A673 (cell line): ENCODE measurements at regions not wholly inside any gene's neighbourhood (a gene's known extent, or its start where the extent isn't known, plus 50 kb on each side); places are given as distances from the start of the nearest gene placed in this dataset.

Source experiments
- BruUV-seq: library from RNA; stranded (reverse); fragments of 400-500 nt; replicated peaks from 2 replicates; lab custom pipeline; 2021; lab: Mats Ljungman, UMichigan
- CTCF ChIA-PET: fragments of 300-600 bp; sonication (Branson Sonifier 250); formaldehyde crosslinking; loops from one replicate; lab custom pipeline; 2022; ENCODE audit warnings: antibody characterized with exemption; lab: Charles Lee
- POLR2A ChIA-PET: fragments of 300-600 bp; sonication (Branson Sonifier 250); formaldehyde crosslinking; loops from one replicate; lab custom pipeline; 2022; ENCODE audit warnings: antibody characterized with exemption; ENCODE audit not compliant: low non-redundant PET; lab: Charles Lee
- DNase-seq: peaks from one replicate; pipeline ENCODE4 v3.0.0-alpha.2; 2015; ENCODE audit warnings: low spot score
- H3K27ac ChIP-seq: fragments of 200-600 bp; sonication (generic); 2 replicates; pipeline ENCODE4 v1.5.1; 2016; ENCODE audit warnings: mixed run types, low read depth, mild to moderate bottlenecking, mixed read lengths, antibody characterized with exemption, low read length; ENCODE audit not compliant: poor library complexity, severe bottlenecking
- H3K27me3 ChIP-seq: fragments of 200-600 bp; sonication (generic); replicated peaks from 2 replicates; pipeline ENCODE4 v1.6.1; 2017; ENCODE audit warnings: mixed run types, low read depth, mild to moderate bottlenecking, mixed read lengths, antibody characterized with exemption, low read length; ENCODE audit not compliant: insufficient read depth, poor library complexity
- H3K36me3 ChIP-seq: fragments of 200-600 bp; sonication (generic); 2 replicates; pipeline ENCODE4 v1.6.1; 2016; ENCODE audit warnings: mixed run types, mild to moderate bottlenecking, mixed read lengths, antibody characterized with exemption, low read length; ENCODE audit not compliant: insufficient read depth, poor library complexity, severe bottlenecking
- H3K4me1 ChIP-seq: fragments of 200-600 bp; sonication (generic); 2 replicates; pipeline ENCODE4 v1.6.1; 2017; ENCODE audit warnings: mixed run types, mild to moderate bottlenecking, mixed read lengths, antibody characterized with exemption, low read length; ENCODE audit not compliant: insufficient read depth, poor library complexity, severe bottlenecking
- H3K4me3 ChIP-seq: fragments of 200-600 bp; sonication (generic); 2 replicates; pipeline ENCODE4 v1.5.1; 2016; ENCODE audit warnings: low read depth, mixed run types, mild to moderate bottlenecking, mixed read lengths, low read length; ENCODE audit not compliant: poor library complexity, severe bottlenecking
- H3K9me3 ChIP-seq: fragments of 200-600 bp; sonication (generic); 2 replicates; pipeline ENCODE4 v1.6.1; 2016; ENCODE audit warnings: mixed run types, low read depth, mild to moderate bottlenecking, mixed read lengths, antibody characterized with exemption, low read length; ENCODE audit not compliant: poor library complexity, severe bottlenecking
- EZH2 ChIP-seq: fragments of 200-600 bp; sonication (generic); IDR thresholded peaks from 2 replicates; pipeline ENCODE4 v1.6.1; 2017; ENCODE audit warnings: borderline replicate concordance, low read depth, mild to moderate bottlenecking, mixed read lengths, antibody characterized with exemption, low read length; ENCODE audit not compliant: poor library complexity, severe bottlenecking
- intact Hi-C: fragments of 100-400 bp; cut with micrococcal nuclease; formaldehyde crosslinking; loops from one replicate; pipeline ENCODE4 v1.10.0; 2022; ENCODE audit not compliant: unreplicated experiment
- TF ChIP-seq, protein P1 (sequence below): fragments of 300-800, 200-600 bp; sonication (generic); conservative IDR thresholded peaks from 2 replicates; pipeline ENCODE4 v1.5.1; 2017; ENCODE audit warnings: low read depth, mild to moderate bottlenecking, antibody characterized with exemption, low read length, moderate library complexity, mixed read lengths

DNA sequence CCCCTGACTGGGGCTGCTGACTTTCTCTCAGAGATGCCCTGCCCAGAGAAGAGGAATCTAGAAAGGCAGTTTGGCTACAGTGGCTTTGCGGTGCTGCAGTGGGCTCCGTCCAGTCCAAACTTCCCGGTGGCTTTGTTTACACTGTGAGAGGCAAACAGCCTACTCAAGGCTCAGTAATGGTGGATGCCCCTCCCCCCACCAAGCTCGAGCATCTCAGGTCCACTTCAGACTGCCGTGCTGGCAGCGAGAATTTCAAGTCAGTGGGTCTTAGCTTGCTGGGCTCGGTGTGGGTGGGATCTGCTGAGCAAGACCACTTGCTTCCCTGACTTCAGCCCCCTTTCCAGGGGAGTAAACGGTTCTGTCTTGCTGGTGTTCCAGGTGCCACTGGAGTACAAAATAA, 734.5 kb upstream of the LRRN3 start:
- no peaks in the 10 kb centered on the region for H3K9me3 ChIP-seq
- H3K36me3 ChIP-seq: no peaks in the 10 kb centered on the region
- intact Hi-C loops: no loop called here
- H3K27me3 ChIP-seq: no peaks in the 10 kb centered on the region
- DNase-seq: no peak
- H3K4me3 ChIP-seq: no peak overlapping the region
- no TSS peak for BruUV-seq
- ChIA-PET POLR2A (no interaction called here), CTCF (no interaction called here)
- TF ChIP-seq, protein P1, sequence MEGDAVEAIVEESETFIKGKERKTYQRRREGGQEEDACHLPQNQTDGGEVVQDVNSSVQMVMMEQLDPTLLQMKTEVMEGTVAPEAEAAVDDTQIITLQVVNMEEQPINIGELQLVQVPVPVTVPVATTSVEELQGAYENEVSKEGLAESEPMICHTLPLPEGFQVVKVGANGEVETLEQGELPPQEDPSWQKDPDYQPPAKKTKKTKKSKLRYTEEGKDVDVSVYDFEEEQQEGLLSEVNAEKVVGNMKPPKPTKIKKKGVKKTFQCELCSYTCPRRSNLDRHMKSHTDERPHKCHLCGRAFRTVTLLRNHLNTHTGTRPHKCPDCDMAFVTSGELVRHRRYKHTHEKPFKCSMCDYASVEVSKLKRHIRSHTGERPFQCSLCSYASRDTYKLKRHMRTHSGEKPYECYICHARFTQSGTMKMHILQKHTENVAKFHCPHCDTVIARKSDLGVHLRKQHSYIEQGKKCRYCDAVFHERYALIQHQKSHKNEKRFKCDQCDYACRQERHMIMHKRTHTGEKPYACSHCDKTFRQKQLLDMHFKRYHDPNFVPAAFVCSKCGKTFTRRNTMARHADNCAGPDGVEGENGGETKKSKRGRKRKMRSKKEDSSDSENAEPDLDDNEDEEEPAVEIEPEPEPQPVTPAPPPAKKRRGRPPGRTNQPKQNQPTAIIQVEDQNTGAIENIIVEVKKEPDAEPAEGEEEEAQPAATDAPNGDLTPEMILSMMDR: no peak
- no peak for TF ChIP-seq EZH2
- no peak overlapping the region for H3K27ac ChIP-seq
- H3K4me1 ChIP-seq: no peaks in the 10 kb centered on the region

DNA sequence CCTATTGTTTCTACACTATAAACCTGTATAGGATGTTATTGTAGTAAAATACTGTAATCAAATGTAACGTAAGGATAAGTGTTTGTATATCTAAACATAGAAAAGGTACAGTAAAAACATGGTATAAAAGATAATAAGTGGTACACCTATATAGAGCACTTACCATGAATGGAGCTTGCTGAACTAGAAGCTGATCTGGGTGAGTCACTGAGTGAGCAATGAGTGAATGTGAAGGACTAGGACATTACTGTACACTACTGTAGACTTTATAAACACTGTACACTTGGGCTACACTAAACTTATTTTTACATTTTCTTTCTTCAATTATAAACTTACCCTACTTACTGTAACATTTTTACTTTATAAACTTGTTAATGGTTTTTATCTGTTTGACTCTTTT, 732.9 kb upstream of the LRRN3 start:
- CTCF ChIA-PET: no interaction called here
- TF ChIP-seq, protein P1: no peak
- no peak for TF ChIP-seq EZH2
- Histone ChIP-seq H3K4me1 (no peaks in the 10 kb centered on the region), H3K27me3 (no peaks in the 10 kb centered on the region), H3K36me3 (no peaks in the 10 kb centered on the region), H3K9me3 (no peaks in the 10 kb centered on the region), H3K27ac (no peak overlapping the region), H3K4me3 (no peak overlapping the region)
- POLR2A ChIA-PET: no interaction called here
- DNase-seq: no peak
- intact Hi-C loops: no loop called here
- BruUV-seq: no TSS peak

DNA sequence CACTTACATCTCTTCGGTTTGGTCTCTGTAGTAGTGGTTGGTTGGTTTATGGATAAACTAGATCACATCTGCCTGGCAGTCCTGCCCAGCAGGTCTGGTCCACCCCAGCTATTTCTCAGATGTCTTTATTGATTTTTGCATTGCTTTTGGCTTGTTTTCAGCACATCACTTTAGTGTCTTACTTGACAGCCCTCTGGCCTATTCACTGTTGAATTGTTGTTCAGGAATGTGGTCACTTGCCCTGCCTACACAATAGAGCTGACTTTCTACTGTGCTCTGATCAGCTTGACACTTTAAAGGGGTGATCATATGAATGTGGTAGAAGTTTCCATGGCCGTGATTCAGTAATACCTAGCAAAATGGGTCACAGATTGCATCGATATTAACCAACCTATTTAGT, 719.2 kb upstream of the LRRN3 start:
- BruUV-seq: no TSS peak
- no peaks in the 10 kb centered on the region for H3K27me3 ChIP-seq
- ChIA-PET POLR2A (no interaction called here), CTCF (no interaction called here)
- intact Hi-C loops: no loop called here
- H3K36me3 ChIP-seq: no peaks in the 10 kb centered on the region
- H3K4me1 ChIP-seq: no peaks in the 10 kb centered on the region
- no peak overlapping the region for H3K27ac ChIP-seq
- no peaks in the 10 kb centered on the region for H3K9me3 ChIP-seq
- DNase-seq: no peak
- no peak for TF ChIP-seq EZH2
- TF ChIP-seq, protein P1: no peak
- no peak overlapping the region for H3K4me3 ChIP-seq
